GM18861 (cell line): ENCODE measurements at regions not wholly inside any gene's neighbourhood (a gene's known extent, or its start where the extent isn't known, plus 50 kb on each side); places are given as distances from the start of the nearest gene placed in this dataset.
"Not testable (repeated sequence)": the region's sequence is repeated elsewhere in the genome, so short reads cannot be mapped to it uniquely, and the experiment has no call there.

ENCODE experiments used
- ATAC-seq: cut with Tn5 transposase; IDR thresholded peaks from one replicate; pipeline ENCODE4 v1.9.1; 2021; ENCODE audit not compliant: unreplicated experiment

DNA sequence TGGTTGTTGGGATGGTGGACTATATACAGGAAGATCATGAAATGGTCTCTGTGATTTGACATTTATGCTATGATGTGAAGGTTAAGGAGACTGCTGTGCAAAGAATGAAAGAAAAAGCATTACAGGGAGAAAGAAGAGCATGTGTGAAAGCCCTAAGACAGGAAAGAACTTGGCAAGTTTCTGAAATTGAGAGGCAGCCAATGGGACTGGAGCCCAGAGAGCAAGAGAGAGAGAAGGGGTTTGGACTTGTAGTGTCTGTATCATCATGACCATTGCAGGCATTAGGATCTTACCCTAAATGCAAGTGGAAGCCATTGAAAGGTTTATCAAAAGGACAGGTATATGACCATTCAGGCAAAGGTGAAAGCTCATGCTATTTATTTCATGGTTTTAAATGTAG lies 147.1 kb downstream of the NAA11 start:
- no peak for ATAC-seq

DNA sequence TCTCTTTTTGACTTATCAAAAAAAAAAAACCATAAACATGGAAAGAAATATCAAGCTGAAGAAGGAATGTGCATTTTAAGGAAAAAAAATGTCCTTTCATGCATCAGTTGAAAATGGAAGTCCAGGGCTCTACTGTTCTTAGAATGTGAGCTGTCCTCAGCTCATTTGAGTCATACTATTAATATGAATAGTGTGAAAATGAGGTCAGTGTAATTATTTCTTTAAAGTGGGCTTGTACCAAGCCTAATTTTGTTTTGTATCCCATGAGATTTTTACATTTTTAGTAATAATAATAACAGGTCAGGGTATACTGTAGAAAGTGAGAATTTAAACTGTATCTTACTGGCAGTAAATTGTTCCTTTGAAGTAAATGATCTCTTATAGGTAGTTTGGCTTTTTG lies 148.5 kb downstream of the NAA11 start:
- no peak for ATAC-seq

DNA sequence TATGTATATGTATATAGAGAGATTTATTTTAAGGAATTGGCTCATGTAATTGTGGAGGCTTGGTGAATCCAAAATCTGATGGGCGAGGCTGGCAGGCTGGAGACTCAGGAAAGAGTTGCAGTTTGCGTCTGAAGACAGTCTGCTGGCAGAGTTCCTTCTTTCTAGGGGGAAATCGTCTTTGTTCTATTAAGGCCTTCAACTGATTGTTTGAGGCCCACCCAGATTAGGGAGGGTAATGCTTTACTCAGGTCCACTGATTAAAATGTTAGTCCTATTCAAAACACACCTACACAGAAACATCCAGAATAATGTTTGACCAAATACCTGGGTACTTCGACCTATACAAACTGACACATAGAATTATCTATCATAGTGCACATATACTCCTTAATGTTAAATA lies 149.5 kb downstream of the NAA11 start:
- ATAC-seq = no peak

DNA sequence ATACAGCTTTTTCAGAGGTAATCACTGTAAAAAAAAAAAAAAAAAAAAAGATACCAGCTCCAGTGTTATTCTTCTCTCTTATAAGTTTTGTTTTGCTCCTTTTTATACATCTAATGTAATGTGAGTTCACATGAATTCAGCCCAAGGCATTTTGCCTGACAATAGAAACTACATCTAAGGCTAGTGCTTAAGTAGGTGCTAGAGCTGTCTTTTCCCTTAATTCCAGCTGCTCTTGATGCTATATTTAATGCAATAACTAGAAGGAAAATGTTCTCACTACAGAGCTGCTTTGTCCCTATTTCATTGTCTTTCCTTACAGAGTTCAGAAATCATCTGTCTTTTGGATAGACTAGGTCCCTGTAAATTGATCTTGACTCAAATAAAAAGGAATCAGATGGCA lies 150.1 kb downstream of the NAA11 start:
- no peak for ATAC-seq

DNA sequence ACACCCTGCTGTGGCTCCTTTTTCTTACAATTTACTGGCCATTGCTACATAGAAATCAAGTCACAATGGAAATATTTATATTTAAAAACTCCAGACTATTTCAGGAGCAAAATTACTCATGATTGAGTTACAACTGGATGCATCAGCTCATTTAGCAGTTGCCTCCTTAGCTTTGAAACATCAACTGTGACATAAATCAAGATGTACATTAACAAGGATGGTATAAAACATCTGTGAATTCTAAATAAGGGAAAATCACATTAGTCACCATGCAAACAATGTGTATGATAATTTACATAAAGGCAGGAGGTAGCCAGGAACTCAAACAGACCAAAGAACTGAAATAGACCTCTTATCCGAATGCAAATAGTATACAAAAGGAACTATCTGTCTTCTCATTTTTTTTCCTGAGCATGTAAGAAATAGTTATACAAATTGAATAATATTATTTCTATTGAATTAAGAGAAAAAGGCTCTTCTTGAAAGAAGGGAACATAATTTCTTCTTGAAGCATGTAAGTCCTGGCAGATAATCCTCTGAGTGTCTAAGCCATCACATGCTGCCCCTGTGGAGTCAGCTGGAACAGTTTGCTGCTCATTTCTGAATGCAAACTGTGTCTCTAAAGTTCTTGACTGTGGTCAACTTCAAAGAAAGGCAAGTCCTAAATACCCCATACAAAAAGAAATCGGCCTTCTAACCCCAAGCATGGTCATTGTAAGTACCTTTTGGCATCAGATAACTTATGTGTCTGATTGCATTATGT lies 151.2 kb downstream of the NAA11 start:
- ATAC-seq = no peak

DNA sequence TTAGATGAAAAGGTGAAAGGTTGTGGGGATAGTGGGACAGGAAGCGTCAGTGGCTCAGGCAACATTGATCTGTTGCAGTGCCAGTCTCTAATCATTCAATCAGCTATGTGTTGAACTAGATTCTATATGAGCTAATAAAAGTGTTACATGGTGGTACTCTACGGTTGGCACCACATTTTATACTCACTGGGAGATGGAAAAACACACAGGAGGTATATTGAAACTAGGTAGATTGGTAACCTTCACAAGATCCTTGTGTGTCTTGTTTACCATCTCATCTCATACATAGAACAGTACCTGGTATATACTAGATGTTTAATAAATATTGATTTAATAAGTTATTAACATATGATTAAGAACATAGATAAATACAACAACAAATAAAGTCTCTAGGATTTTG lies 152.7 kb downstream of the NAA11 start:
- no peak for ATAC-seq

DNA sequence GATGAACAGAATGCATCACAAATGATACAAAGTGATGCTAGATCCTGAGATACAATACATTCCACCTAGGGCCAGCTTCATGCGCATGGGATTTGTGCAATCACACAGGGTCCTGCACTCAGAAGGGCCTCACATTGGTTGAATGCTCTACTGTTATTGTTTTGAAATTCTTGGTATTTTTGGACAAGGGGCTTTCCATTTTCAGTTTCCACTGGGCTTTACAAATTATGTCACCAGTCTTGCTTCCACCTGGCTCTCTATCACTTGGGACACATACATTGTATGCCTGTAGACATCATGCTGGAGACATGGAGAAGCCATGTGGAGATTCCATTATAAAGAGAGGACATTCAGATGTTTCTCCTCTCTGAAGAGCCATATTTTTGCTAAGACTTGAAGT lies 155.8 kb downstream of the NAA11 start:
- no peak for ATAC-seq

DNA sequence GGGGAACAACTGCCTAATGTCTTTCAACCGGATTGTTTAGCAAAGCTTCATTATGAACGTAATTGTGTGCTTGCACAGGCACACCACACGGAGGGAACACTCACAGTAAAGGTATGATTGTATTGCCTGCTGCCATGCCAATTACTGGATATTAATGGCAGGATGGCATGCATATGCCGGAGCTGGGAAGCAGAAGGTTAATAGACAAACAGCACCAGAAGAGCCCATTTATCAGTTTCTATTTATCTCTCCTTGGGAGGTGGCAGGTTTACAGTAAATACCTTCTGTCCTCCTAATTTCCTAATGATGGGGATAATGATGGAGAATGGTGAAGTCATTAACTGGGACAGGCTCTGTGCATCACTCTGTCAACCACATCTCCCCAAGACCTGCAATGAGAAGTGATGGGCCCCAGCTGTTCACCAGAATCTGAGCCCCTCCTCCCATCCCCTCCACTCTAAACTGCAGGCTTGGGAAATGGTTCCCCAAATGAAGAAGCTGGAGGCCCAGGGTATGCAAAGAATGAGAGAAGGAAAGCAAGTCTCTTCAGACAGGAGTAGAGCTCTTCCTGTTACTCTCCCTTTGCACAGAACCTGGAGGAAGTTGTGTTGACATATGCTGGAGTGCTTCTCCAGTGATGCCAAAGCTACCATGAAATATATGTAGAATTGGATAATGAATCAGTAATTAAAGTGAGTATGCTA lies 160.8 kb downstream of the NAA11 start:
- no peak for ATAC-seq

DNA sequence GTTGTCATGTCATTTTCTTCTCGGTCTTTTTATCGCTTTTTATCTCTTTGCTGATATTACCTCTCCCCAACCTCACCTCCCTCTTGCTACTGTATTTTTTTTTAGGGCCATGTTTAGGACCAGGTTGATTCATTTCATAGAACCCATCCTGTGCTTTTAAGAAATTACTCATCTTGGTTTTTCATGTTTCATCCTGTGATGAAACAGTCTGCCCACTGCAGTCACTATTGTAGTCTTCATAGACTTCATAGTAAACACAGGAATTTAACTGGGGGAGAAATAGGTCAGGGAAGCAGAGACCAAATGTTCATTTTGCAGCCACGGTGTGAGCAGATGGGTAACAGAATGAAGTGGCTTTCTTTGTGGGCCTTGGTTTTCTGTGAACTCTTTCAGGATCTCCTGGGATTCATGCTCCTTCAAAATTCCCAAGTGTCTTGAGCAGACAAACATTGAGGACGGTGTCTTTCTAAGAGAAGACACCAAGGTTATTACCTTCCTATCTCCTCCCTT lies 161.8 kb downstream of the NAA11 start:
- ATAC-seq = no peak

DNA sequence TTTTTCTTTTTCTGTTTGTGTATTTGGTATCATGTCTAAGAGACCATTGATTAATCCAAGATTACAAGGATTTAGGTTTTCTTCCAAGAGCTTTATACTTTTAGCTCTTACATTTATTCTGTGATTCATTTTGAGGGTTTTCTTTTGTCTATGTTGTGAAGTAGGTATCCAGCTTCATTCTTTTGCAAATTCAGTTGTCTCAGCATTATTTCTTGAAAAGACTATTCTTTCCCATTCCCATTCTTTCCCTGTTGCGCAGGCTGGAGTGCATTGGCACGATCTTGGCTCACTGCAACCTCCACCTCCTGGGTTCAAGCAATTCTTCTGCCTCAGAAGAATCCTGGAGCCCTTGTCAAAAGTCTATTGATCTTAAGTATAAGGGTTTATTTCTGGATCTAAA lies 164.9 kb downstream of the NAA11 start:
- ATAC-seq = no peak

DNA sequence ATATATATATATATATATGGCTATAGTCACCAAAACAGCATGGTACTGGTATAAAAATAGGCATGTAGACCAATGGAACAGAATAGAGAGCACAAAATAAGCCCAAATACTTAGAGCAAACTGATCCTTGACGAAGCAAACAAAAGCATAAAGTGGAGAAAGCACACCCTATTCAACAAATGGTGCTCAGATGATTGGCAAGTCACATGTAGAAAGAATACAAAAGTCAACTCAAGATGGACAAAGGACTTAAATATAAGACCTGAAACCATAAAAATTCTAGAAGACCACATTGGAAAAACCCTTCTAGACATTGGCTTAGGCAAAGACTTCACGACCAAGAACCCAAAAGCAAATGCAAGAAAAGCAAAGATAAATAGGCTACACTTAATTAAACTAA lies 167.2 kb downstream of the NAA11 start:
- ATAC-seq = not testable (repeated sequence)

DNA sequence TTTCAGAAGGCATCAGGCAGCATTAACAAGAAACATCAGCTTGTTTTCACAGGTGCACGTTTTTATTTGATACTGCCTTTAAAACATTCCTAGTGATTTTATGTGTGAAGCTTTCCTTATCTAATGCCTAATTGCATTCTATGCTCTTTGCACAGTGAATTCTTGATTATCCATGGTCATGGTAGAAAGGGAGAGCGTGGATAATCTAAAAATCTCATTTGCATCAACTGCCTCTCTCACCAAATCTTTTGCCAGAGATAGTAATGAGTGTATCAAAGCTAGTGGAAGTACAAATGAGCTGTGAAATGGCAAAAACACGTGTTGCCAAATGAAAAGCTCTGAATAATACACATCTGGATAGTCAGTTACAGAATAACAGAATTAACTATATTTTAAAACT lies 170.5 kb downstream of the NAA11 start:
- no peak for ATAC-seq

DNA sequence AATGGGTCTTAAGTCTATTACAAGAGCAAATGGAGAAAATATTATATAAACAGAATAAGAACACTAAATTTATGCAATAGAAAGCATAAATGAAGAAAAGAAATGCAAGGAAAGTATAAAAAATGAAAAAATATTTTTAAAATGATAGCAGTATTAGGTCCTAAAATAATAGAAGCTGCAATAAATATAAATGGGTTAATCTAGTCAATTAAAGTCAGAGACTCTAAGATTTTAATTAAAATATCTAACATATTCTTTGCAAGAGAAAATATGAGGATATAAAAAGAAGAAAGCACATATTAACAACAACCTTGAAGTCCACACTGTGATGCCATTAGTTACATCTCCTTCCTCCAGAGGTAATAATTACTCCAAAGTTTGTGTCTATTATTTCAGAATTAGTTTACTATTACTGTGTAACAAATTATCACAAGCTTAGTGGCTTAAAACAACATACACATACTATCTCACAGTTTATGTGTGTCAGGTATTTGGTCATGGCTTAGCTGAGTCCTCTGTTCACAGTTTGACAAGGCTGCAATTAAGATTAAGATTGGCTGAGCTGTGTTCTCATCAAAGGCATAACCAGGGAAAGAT lies 174.9 kb downstream of the NAA11 start:
- ATAC-seq = no peak

DNA sequence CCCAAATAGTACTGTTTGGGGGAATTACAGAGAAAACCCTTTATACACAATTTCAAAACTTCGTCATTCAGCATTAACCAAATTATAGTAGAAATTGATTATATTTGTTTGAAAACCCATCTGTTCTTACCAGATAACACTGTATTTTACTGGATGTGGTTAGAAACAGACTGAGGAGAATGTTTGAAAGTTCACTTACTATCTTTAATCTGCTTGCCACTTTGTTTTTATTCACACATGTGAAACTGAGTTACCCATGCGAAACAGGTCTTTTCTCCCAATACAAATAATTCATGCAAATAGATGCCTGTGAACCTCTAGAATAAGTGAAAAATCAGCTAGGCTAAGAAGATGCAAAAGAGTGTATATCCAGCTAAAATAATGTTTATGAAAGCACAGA lies 177.5 kb downstream of the NAA11 start:
- ATAC-seq = no peak

DNA sequence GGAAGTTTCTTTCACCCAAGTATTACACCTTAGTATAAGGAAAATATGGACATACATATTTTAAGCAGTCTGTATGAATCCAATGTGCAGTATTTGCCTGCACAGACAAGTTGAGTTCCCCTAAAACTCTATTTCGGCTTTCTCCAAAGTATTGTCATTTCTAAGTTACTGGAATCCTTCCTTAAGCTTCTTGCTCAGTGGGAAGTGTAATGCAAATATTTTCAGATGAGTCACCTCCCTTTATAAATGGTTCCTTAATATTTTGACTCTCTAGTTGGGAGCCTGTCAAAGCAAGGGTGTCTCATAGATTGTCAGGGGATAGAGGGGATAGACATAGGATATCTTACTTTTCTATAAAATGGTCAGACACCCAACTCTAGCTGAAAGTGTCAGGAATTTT lies 178.6 kb downstream of the NAA11 start:
- ATAC-seq = no peak

DNA sequence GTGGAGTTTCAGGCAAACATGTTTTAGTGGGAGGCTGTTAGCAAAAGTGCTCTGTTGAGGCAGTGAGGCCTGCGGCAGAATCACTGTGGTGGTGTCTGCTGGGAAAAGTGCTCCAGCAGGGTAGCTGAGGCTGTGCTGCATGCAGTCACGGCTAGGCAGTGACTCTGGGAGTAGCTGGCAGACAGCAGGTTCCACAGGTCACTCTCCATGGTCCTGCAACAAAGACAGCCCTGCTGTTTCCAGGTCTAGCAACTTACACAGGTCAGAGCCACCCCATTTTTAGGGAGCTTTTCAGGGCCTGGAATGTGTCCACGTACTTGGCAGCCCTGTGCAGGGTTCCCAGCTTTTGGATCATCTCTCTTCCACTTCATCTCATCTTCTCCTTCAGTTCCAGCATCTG lies 184.3 kb downstream of the NAA11 start:
- ATAC-seq = no peak

DNA sequence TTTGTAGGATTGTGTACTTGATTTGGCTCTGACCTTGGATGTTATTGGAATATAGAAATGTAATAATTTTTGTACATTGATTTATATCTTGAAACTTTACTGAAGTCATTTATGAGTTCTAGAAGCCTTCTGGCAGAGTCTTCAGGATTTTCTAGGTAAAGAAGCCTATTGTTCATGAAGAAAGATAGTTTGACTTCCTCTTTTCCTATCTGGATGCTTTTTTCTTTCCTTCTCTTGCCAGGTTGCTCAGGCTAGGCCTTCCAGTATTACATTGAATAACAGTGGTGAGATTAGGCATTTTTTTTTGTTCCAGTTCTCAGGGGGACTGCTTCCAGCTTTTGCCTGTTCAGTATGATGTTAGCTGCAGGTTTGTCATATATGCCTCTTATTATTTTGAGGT lies 191.1 kb downstream of the NAA11 start:
- no peak for ATAC-seq

DNA sequence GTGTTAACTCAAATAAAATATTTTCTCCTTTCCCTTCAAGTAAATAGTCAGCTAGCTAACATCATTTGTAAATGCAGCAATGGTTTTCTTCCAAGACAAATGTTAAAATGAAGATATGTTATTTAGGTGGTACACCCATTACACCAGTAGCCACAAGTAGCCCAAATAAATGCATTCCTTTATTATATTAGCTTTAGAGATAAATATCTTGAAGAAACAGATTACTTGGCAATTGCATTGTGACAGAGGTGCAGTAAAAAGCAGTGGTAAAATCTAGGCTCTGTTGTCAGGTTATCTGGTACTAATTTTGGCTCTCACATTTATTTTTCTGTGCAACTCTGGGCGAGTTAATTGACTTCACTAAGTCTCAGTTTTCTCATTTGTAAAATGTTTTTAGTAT lies 193.0 kb downstream of the NAA11 start:
- ATAC-seq = no peak

DNA sequence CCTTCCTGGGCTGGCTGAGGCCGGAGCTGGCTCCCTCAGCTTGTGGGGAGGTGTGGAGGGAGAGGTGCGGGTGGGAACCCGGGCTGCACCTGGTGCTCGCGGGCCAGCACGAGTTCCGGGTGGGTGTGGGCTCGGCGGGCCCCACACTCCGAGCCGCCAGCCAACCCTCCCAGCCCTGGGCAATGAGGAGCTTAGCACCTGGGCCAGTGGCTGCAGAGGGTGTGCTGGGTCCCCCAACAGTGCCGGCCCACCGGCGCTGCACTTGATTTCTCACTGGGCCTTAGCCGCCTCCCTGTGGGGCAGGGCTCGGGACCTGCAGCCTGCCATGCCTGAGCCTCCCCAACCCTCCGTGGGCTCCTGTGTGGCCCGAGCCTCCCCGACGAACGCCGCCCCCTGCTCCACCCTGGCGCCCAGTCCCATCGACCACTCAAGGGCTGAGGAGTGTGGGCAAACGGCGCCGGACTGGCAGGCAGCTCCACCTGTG lies 182.7 kb upstream of the PAQR3 start:
- ATAC-seq = no peak

DNA sequence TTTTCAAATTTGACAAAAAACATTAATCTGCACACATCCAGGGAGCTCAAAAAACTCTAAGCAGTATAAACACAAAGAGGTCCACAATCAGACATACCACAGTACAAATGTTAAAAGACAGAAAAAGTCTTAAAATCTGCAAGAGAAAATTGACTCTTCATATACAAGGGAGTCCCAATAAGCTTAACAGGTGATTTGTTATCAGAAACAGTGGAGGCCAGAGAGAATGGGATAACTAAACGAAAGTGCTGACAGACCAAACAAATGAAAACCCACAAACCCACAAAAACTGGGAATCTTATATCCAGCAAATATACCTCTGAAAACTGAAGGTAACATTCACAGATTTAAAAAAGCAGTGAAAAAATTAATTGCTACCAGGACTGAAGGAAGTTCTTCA lies 182.0 kb upstream of the PAQR3 start:
- no peak for ATAC-seq

DNA sequence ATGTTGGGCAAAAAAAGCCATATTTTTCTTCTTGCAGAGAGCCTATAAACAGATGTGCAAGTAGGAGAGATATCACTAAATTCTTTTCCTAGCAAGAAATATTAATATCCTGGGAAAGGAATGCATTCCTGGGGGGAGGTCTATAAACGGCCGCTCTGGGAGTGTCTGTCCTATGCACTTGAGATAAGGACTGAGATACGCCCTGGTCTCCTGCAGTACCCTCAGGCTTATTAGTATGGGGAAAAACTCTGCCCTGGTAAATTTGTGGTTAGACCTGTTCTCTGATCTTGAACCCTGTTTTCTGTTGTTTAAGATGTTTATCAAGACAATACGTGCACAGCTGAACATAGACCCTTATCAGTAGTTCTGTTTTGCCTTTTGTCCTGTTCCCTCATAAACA lies 177.8 kb upstream of the PAQR3 start:
- ATAC-seq = not testable (repeated sequence)

DNA sequence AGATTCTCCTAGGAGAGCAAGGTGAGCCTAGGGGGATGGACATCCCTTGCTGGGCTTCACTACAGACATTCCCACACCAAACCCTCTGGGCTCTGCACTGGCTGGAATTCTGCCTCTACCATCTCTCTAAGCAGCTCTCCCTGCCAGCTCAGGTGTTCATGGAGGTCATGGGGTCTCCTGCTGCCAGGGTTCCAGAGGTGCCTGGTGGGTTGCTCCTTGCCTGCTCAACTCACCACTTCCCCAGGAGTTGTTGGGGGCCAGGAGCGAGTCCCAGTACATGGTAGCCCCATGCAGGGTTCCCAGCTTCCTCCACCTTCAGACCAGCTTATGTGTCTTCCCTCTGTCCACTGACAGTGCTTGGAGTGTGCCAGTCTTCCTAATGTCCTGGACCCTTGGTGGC lies 167.8 kb upstream of the PAQR3 start:
- ATAC-seq = no peak
